CD1c-positive myeloid dendritic cell (primary cell): ENCODE measurements at regions not wholly inside any gene's neighbourhood (a gene's known extent, or its start where the extent isn't known, plus 50 kb on each side); places are given as distances from the start of the nearest gene placed in this dataset.
"Not testable (repeated sequence)": the region's sequence is repeated elsewhere in the genome, so short reads cannot be mapped to it uniquely, and the experiment has no call there.

ENCODE experiments used
- DNase-seq: peaks from one replicate; pipeline ENCODE4 v3.0.0-alpha.2; 2016; ENCODE audit errors: extremely low spot score

DNA sequence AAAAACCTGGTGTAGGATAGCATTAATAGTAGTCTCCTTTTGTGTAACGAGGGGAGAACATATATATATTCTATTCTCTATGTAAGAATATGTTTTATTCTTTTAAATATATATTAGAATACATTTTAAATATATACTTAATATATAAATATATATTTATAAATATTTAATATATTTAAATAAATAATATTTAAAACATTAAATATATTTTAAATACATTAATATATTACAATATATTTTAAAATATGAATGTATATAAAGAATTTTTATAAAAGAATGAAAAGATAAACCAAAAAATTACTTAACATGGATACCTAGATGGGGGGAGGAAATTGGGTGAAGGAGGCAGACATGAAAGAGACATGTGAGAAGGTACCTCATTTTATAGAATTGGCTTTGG lies 53.0 kb upstream of the ZNF831 start:
- no peak for DNase-seq

DNA sequence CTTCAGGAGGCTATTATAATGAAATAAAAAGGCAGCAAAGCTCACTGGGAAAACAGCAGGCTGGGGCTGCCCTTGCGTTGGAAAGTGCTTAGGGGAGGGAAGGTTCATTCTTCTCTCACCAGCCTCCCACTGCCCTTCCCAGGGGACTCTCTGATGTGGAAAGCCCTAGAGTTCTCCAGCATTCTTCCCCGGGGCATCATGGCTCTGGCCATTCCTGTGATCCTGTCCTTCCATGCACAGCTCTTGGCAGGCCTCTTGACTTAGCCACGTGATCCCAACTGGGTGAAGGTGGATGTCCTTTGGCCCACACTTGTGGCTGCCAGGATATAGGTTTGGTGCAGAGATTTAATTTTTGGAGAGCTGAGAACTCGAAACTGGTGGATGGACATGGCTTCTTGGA lies 58.0 kb upstream of the ZNF831 start:
- DNase-seq: no peak

DNA sequence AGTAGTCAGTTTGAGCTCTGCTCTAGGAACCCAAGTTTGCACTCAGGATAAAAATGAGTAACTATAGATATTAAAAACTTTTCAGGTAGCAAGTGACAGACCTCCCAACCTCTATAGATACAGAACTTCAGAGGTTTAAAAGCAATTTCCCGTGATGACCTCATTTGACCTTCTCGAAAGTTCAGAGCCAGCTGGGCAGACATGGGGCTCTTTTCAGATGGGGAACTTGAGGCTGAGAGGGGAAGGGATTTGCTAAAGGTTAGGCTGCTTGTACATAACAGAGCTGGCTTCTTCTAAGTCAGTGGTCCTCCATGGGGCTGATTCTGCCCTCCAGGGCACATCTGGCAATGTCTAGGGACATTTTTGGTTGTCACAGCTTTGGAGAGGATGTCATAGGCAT lies 58.8 kb upstream of the ZNF831 start:
- DNase-seq: no peak

DNA sequence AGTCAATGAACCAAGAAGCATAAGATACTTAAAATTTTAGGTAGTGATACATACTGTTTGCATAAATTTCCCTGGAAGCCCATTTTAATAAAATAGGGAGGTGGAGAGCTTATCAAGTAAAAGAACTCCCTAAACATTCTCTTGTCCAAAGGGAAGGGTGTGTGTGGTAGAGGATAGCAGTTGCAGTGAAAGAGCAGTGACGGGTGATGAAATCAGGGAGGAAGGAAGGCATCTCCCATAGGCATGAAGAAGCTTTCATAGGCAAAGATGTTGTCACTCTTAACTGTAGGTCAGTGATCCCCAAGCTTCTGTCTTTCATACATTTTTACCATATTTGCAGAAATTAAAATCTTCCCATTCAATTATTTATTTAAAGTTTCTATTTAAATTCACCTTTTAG lies 60.0 kb upstream of the ZNF831 start:
- DNase-seq: no peak

DNA sequence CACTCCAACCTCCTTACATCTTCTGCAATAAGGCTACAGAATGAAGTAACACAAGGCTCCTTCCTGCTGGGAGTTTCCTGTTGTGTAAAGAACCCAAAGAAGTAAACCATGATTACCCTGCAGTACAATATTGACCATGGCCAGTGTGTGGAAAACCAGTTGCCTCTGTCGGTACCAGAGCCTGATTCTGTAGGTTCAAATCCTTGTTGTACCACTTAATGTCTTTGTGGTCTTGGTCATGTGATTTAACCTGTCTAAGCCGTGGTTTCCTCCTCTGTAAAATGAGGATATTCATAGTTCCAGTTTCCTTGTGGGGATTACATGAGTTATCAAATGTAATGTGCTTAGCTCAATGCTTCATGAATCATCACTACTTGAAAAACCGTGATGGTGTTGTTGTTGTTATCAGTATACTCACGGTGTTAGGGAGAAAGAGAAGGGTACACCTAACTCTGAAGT lies 60.3 kb upstream of the PRELID3B start:
- peak; percentile 32 for DNase-seq

DNA sequence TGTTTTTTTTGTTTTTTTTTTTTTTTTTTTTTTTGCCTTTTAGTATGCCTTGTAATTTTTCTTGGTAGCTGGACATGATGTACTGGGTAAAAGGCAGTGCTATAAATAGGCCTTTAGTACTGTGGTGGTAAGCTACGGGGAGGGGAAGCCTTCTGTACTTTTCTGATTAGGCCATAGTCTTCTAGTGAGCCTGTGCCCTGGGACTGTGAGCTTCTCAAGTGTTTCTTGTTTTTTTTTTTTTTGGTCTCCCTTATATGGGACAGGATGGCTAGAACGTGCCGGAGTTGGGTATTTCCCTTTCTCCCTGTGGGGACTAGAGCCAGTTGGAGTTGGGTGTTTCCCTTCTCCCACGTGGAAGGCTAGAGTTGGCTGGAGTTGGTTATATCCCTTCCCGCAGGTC lies 59.4 kb upstream of the PRELID3B start:
- DNase-seq: no peak

DNA sequence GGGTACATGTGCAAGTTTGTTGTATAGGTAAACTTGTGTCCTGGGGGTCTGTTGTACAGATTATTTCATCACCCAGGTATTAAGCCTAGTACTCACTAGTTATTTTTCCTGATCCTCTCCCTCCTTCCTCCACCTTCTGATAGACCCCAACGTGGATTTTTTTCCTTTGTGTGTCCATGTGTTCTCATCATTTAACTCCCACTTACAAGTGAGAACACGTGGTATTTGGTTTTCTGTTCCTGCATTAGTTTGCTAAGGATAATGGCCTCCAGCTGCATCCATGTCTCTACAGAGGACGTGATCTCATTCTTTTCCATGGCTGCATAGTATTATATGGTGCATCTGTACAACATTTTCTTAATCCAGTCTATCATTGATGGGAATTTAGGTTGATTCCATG lies 57.3 kb upstream of the PRELID3B start:
- not testable (repeated sequence) for DNase-seq

DNA sequence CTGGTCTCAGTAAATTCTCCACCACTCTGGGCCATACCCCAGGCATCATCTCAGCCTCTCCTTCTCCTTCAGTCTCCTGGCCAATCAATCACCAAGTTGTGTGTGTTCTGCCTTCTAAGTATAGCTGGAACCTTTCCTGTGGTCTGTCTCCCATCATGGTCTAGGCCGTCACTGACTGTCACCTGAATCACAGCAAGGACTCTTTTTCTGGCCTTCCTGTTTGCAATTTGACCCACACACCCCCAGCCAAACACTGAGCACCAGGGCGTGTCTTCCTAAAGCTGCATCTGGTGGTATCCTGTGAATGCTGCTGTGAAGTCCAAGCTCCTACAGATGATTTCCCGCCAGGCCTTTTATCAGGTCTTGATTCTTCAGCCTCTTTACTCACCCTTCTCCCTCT lies 52.6 kb upstream of the PRELID3B start:
- no peak for DNase-seq

DNA sequence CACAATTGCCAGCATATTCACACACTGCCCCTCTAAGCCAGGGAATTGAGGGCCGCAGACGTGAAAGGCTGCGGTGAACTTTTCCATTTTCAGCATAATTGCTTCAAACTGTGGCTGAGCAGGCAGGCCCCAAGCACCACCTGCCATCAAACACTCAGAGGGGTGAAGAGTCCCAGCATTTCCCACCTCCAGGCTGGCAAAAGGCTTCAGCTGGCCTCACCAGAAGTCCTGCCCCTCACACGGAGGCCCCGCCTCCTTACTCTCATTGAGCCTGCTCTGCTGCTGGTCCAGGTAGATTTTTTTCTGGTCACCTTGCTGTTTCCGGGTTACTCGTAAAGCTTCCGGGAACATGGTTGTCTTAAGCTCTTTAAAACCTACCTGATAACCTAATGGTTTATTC lies 52.0 kb upstream of the PRELID3B start:
- no peak for DNase-seq
